NCI-H1092 treated with DMSO at 0.1 percent for 48 hours (cell line): ENCODE measurements at regions not wholly inside any gene's neighbourhood (a gene's known extent, or its start where the extent isn't known, plus 50 kb on each side); places are given as distances from the start of the nearest gene placed in this dataset.
"Not testable (repeated sequence)": the region's sequence is repeated elsewhere in the genome, so short reads cannot be mapped to it uniquely, and the experiment has no call there.

Experiments used
- DNase-seq: peaks from one replicate; lab custom pipeline; 2025; lab: John Stamatoyannopoulos, UW

GRCh38 chr9:29214690-29215253 lies 1641.5 kb upstream of the C9orf72 start:
- DNase-seq: no peak

GRCh38 chr9:29217966-29218365 lies 1644.7 kb upstream of the C9orf72 start:
- DNase-seq: no peak

- no peak for DNase-seq
Observed at GRCh38 chr9:29220596-29221251, 1647.4 kb upstream of the C9orf72 start.

- no peak for DNase-seq
Observed at GRCh38 chr9:29228558-29228957, 1655.3 kb upstream of the C9orf72 start.

- DNase-seq: no peak
Observed at GRCh38 chr9:29230931-29231330, 1657.7 kb upstream of the C9orf72 start.

GRCh38 chr9:29233193-29233592 lies 1659.9 kb upstream of the C9orf72 start:
- no peak for DNase-seq

- DNase-seq: no peak
Observed at GRCh38 chr9:29241320-29241719, 1668.0 kb upstream of the C9orf72 start.

GRCh38 chr9:29245351-29245750 lies 1672.1 kb upstream of the C9orf72 start:
- DNase-seq: no peak

- DNase-seq: not testable (repeated sequence)
Observed at GRCh38 chr9:29270400-29270799, 1697.1 kb upstream of the C9orf72 start.

- no peak for DNase-seq
Observed at GRCh38 chr9:29282121-29282520, 1708.8 kb upstream of the C9orf72 start.

GRCh38 chr9:29285818-29286217 lies 1712.5 kb upstream of the C9orf72 start:
- DNase-seq: no peak

- no peak for DNase-seq
Observed at GRCh38 chr9:29289365-29289764, 1716.1 kb upstream of the C9orf72 start.

- no peak for DNase-seq
Observed at GRCh38 chr9:29290516-29290915, 1717.2 kb upstream of the C9orf72 start.

- no peak for DNase-seq
Observed at GRCh38 chr9:29297592-29297991, 1724.3 kb upstream of the C9orf72 start.

GRCh38 chr9:29311221-29311620 lies 1737.9 kb upstream of the C9orf72 start:
- no peak for DNase-seq

- DNase-seq: no peak
Observed at GRCh38 chr9:29312327-29312726, 1739.0 kb upstream of the C9orf72 start.

GRCh38 chr9:29319736-29320513 lies 1746.6 kb upstream of the C9orf72 start:
- no peak for DNase-seq

- no peak for DNase-seq
Observed at GRCh38 chr9:29322240-29322639, 1749.0 kb upstream of the C9orf72 start.

- DNase-seq: no peak
Observed at GRCh38 chr9:29325894-29326293, 1752.6 kb upstream of the C9orf72 start.

GRCh38 chr9:29332789-29333188 lies 1759.5 kb upstream of the C9orf72 start:
- DNase-seq: no peak

- DNase-seq: no peak
Observed at GRCh38 chr9:29336281-29336680, 1763.0 kb upstream of the C9orf72 start.

- DNase-seq: no peak
Observed at GRCh38 chr9:29339387-29339786, 1766.1 kb upstream of the C9orf72 start.

- no peak for DNase-seq
Observed at GRCh38 chr9:29348999-29349398, 1775.7 kb upstream of the C9orf72 start.
